DMS 273 treated with DMSO at 0.1 percent for 48 hours (cell line): ENCODE measurements at regions not wholly inside any gene's neighbourhood (a gene's known extent, or its start where the extent isn't known, plus 50 kb on each side); places are given as distances from the start of the nearest gene placed in this dataset.
"Not testable (repeated sequence)": the region's sequence is repeated elsewhere in the genome, so short reads cannot be mapped to it uniquely, and the experiment has no call there.

Experiments used
- DNase-seq: peaks from one replicate; lab custom pipeline; 2025; lab: John Stamatoyannopoulos, UW

GRCh38 chr3:72660270-72661114 is 187.8 kb downstream of the SHQ1 start:
- no peak for DNase-seq

- DNase-seq = no peak
Observed at GRCh38 chr3:72659596-72659995, 188.6 kb downstream of the SHQ1 start.

DNA sequence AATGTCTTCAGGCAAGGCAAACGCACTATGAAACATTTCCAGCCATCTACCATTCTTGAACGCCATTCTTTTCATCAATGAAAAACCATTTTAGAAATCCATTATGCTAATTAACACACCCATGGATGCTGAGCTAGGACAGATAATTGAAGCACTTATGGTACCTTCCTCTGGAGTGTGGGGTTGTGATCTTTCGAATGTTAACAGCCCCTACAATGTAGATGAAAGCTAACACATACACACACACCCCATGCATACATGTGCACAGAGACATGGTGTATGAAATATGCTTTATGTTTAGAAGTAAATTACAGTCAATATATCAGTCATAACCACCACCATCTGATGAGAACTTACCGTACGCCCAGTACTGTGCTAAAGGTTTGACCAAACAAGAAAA is 189.1 kb downstream of the SHQ1 start:
- no peak for DNase-seq

DNA sequence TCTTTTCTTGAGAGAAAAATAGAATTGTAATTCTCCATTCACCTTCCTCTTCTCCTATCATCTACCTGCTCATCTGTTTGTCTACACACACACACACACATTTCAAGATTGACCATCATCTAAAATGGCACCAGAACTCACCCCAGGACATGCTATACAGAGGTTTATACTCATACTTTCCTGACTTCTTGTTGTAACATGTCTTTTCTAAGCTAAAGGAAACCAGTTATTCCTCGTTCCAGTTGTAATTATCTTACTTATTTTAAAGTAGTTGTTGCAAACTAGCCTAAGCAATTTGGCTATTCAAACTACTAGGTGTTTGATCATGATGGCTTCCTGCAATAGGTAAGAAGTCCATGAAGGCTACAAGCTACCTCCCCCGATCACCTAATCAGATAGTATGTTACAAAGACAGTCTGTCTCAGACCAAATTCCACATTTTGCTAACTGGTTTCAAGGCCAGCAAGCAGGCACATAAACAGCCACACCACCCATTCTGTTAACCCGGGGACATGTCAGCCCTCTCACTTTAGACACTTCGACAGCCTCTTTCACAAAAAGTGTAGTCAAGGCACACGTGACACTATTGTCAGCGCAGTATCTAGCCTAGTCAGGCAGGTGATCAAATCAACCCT is 189.7 kb downstream of the SHQ1 start:
- DNase-seq = no peak

GRCh38 chr3:72657666-72658065 is 190.6 kb downstream of the SHQ1 start:
- DNase-seq = no peak

GRCh38 chr3:72655723-72656122 is 192.5 kb downstream of the SHQ1 start:
- DNase-seq = no peak

DNA sequence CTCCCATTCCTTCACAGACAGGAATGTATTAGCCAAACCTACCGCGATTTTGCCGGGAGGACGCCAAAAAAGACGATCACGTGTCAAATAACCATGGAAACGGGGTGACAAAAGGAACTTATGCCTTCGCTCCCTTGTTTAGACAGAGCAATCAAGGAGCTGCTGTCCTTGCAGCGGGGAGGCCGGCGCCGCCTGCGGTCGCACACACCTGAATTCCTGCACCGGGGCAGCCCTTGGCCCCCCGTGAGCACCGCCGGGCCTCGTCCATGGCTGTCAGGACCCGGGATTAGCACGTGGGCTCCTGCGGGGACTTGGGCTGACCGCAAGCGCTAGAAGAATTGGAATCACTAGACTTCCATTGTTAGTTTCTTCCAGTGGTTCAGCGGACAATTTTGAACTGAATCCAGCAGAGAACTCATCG is 193.1 kb downstream of the SHQ1 start:
- DNase-seq = no peak

DNA sequence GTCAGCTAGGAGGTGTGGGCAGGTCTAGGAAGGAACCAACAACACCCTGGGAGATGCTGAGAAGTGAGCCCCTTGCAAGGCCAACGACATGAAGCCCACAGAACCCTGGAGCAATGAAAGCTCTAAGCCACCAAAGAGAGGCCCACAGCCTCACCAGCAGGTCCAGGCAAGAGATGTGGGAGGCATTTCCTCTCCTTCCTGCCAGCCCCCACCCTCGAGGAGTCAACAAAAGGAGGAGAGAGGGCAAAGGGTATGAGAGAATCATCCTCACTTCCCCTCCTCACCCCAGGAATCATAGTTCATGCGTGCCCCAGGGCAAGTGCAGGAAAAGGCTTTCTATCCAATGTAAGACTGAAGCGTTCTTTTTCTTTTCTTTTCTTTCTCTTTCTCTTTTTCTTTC is 195.8 kb downstream of the SHQ1 start:
- DNase-seq = no peak

DNA sequence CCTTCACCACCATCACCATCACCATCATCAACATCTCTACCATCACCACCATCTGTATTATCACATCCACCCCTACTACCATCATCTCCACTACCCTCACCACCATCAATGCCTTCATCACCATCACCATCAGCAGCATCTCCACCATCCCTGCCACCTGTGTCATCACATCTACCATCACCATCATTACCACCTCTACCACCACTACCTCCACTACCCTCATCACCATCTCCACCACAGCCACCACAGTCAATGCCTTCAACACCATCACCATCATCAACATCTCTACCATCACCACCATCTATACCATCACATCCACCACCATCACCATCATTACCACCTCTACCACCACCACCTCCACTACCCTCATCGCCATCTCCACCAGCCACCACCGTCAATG is 196.7 kb downstream of the SHQ1 start:
- no peak for DNase-seq

DNA sequence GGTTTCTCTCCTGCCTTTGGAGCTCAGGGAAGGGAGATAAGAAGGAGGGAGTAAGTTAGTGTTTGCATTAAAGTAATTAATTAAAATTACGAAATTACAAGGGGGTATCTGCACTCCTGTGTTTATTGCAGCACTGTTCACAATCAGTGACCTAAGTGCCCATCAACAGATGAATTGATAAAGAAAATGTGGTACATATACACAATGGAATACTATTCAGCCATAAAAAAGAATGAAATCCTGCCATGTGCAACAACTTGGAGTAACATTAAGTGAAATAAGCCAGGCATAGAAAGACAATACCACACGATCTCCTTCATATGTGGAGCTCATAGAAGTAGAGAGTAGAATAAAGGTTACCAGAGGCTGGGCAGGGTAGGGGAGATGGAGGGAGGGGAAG is 202.0 kb downstream of the SHQ1 start:
- DNase-seq = no peak

- not testable (repeated sequence) for DNase-seq
Observed at GRCh38 chr3:72643635-72644034, 204.6 kb downstream of the SHQ1 start.

DNA sequence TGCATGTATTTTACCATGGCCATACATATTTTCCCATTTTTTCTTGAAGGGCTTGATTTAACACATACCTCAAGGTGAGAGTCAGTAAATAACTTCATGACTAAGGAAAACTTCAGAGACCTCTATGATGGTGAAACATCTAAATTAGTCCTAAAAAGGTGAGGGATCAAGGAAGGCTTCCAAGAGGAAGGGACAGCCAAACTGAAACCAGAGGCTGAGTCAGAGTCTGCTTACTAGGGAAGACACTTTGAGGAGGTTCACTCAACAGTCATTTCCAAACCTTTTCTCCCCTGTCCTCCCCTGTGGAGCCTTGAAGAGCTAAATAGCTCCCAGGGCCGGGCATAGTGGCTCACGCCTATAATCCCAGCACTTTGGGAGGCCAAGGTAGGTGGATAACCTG is 206.6 kb downstream of the SHQ1 start:
- DNase-seq = no peak

DNA sequence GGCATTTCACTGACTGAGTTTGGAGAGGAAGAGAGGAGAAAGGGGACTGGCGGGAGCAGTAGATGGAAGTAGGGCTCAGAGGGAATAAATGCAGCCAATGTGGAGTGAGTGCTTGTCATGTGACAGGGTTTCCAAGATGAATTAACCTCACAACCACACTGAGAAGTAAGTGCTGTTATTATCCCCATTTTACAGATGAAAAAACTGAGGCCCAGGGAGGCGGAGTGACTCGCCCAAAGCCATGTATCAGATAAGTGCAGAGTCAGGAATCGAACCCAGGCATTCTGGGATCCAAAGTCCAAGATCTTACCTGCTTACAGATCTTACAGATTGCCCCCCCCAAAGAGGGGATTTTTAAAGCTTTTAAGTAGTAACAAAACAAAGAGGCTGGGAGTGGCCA is 207.2 kb downstream of the SHQ1 start:
- DNase-seq = no peak

DNA sequence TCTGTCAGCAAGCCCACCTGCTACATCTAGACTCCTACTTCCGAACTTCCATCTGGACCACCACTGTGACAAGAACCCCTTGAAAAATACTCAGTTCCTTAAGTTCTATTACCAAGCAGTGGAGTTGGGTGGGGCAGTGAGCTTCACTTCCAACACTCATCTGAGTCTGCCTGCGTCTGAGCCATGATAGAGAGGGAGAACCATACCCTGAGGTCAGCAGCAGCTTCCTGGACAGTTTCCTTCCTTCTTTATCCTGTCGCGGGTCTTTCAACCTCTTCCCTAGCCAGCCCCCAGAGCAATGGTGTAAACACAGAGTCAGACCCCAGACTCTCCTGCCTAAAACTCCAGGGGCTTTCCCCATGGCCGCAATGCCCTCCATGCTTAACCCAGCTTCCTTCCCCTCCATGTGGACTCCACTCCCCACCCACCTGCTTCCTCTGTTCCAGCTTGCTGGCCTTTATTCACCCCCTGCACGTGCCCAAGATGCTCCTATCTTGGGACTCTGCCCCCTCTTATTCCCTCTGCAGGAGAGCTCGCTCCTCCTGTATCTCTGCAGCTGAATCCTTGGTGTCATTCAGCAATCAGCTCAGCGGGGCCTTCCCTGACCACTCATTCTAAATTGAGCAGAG is 211.2 kb downstream of the SHQ1 start:
- no peak for DNase-seq

DNA sequence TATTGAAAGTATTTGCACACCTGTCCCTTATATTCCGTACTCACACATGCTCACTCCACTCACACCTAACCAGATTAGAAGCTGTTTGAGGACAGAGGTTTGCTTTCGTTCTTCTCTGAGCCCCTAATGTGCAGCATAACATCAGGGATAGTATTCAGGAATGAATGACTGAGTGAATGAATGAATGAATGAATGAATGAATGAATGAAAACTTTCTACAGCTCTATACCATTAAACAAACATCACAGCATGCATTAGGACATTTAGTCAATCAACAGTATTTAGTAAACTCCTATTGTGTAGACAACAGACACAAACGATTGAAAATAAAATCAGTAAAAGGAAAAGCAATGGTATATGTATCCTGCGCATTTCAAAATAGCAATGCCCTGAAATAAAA is 212.7 kb downstream of the SHQ1 start:
- DNase-seq = no peak

GRCh38 chr3:72634128-72634527 is 214.1 kb downstream of the SHQ1 start:
- DNase-seq = no peak

DNA sequence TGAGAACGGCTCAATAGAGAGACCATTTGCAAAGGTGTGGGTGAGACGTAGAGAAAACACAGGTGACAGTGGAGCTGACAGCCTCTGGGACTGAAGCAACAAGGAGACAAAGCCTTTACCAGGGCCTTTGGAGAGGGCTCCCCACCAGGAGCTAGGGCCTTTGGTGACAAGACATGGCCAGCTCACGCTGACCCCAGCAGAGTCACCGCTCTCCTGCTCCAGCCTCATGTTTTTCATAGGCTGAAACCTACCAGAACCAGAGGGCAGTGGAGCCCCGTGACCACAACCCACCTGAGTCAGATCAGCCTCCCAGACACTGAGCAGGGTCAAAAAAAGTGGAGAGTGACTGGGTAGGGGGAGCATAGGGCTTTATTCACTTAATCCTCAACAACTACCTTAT is 214.7 kb downstream of the SHQ1 start:
- no peak for DNase-seq

DNA sequence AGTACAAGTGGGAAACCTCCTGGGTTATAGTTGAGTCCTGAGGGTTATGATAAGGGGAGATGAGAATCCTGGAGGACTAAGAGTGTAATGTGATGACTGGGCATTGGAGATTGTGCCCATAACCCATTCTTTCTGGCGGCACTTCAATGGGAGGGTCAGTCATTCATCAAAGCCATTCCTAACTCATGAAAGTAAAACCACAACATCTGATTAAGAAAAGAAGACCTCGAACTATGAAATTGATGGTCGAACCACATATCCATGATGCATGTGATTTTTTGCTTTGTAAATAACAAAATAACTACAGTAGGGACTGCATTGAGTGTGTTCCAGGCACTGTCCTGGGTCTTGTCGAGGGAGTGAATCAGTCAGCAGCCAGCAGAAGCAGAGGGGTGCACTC is 215.1 kb downstream of the SHQ1 start:
- no peak for DNase-seq

- no peak for DNase-seq
Observed at GRCh38 chr3:72632129-72632528, 216.1 kb downstream of the SHQ1 start.

DNA sequence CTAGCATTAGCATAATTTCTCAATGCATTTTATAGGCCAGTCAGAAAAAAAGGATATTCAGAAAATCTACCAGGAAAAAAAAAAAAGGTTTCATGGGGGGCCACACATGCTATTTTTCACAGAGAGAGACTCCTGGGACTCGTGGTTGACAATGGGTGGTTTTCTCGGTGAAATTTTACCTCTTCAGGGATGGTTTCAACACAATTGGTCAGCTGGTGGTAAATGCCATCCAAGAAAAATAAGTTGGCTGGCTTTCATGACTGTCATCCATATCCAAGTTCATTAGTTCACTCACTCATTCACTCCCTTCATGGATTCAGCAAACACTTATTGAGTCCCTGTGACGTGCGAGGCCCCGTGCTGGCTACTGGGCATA is 217.3 kb downstream of the SHQ1 start:
- no peak for DNase-seq

DNA sequence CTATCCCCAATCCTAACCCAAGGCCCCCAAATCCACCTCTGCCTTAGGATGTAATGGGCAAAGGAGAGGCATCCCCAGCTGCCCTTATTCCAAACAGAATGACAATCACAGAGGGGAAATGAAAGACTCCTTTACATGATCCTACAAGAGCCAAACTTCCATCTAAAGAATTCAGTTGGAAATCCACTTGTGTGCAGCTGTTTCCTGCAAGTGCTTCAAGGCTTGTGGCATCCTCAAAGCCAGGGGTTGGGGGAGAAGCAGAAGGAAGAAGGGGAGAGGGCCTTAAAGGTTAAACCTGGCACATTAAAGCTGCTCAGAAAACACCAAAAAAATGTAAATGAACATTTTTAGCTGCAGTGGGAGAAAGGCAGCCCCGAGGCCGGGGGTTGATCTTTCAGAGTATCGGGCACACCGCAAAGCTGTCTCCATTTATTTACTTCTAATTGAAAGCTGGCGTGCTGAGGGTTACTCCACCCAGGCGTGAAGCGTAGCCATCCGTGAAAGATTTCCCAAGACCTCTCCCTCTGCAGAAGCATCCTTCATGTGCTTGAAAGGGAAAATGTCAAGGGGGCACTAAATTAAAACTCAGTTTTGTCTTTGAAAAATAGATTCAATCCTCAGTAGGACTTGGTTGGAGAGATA is 217.8 kb downstream of the SHQ1 start:
- no peak for DNase-seq

DNA sequence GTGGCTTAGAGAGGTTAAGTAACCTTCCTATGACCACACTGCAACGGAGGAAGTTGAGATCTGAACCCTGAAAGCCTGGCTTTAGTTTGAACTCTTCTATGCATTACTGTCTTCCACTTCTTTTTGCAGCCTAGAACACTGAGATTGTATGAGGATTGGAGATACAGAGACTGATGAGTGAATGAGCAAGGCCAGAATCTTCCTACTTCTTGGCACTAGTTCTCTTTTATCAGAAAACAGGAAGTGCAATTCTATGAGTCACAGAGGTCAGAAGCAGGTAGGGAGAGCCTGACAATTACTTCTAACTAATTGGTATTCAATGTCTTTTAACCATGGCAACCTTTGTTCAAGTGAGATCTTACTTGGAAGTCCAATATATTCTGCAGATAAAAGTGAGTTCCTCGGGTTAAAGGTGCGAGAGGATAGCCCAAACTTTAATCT is 219.0 kb downstream of the SHQ1 start:
- DNase-seq = no peak

- no peak for DNase-seq
Observed at GRCh38 chr3:72628065-72628464, 220.2 kb downstream of the SHQ1 start.
